Endothelial cell of umbilical vein (primary cell): ENCODE measurements at regions not wholly inside any gene's neighbourhood (a gene's known extent, or its start where the extent isn't known, plus 50 kb on each side); places are given as distances from the start of the nearest gene placed in this dataset.

Experiments
- CTCF ChIP-seq, 2 donors: IDR thresholded peaks; 1 replicate in 1 of 2; 2 replicates in 1 of 2; pipeline ENCODE4 v1.5.1; 2011; ENCODE audit warnings: low read length in 2 of 2, mild to moderate bottlenecking in 2 of 2, moderate library complexity in 2 of 2, control low read depth in 1 of 2, inconsistent platforms in 1 of 2, low read depth in 1 of 2; ENCODE audit not compliant: insufficient read depth in 1 of 2; ENCODE audit errors: extremely low read depth in 1 of 2
- JUN ChIP-seq: IDR thresholded peaks from 2 replicates; pipeline ENCODE4 v1.6.1; 2011; ENCODE audit warnings: borderline replicate concordance, low read depth; ENCODE audit not compliant: insufficient read length, insufficient read depth
- POLR2AphosphoS5 ChIP-seq: IDR thresholded peaks from 2 replicates; pipeline ENCODE4 v1.6.1; 2012; ENCODE audit warnings: low read depth, mild to moderate bottlenecking, control low read depth, low read length, moderate library complexity; ENCODE audit not compliant: insufficient read depth

GRCh38 chr2:75319951-75320350 lies 120.6 kb upstream of the TACR1 start:
- TF ChIP-seq POLR2AphosphoS5 (no peak), CTCF (IDR thresholded peaks at IDR 0.05; ENCODE audit: extremely low read depth in 1 of 2, insufficient read depth in 1 of 2, low read depth in 1 of 2, low read length in 2 of 2) (no peak), JUN (no peak)
